Activated T-cell treated with anti-CD3 and anti-CD28 coated beads for 24 hours (primary cell): ENCODE measurements at regions not wholly inside any gene's neighbourhood (a gene's known extent, or its start where the extent isn't known, plus 50 kb on each side); places are given as distances from the start of the nearest gene placed in this dataset.
"Not testable (repeated sequence)": the region's sequence is repeated elsewhere in the genome, so short reads cannot be mapped to it uniquely, and the experiment has no call there.

Experiments
- DNase-seq: peaks from one replicate; pipeline ENCODE4 v3.0.0-alpha.2; 2020; ENCODE audit warnings: low read depth

DNA sequence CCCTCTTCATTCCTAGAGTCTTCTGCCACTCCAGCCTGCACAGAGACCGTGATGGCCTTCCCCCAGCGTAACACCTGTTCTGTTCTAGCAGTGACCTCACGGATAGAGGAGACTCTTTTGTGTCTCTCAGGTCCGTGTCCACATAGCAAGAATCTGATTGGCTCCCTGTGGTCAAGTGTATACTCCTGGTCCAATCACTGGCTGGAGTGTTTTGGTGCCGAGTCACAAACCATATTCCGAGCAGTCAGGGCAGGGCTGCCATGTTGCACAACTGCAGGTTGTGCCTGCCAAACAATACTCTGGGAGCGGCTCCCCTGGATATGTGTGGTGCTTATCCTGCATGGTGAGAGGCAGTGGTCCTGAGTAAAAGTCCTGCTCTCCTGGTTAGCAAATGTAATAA is 402.4 kb downstream of the KCNRG start:
- DNase-seq, result no peak

DNA sequence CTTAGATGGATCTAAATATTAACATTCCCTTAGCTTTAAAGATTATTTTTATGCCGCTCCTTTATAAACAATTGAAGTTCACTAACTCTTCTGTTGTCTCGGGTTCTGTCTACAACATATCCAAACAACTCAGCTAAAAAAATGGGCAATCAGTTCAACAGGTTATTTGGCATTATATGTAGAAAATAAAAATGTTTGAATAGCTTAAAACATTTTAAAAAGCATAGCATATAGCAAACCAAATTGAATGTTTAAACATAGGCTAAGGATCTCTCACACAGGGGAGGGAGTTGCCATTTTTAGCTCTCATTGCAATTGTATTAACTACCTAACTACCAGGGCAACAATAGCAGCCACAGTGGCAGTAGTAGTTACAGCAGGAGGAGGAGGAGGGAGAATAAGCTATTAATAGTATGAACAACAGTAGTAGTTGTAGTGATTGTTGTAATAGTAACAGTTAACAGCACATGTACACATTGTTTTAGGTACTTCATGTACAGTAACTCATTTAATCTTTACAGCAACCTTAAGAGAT is 404.2 kb downstream of the KCNRG start:
- no peak for DNase-seq

DNA sequence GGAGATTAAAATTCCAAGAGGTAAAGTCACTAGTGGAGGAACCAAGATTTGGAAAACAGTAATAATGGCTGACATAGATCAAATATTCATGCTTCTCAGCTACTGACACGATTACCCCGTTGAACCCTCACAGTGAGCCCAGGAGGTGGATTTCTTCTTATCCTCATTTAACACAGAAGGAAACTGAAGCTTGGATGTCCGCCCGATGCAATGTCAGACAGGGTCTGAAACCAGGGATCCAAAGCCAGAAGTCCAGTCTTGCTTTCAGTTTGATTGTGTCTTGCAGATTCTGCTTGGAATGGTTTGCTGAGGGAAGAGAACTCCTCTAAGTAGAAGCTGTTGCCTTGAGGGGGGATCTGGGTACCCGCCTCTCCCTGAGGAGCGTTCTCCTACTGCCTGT is 404.7 kb downstream of the KCNRG start:
- DNase-seq, result no peak

GRCh38 chr13:50420718-50421472 is 405.7 kb downstream of the KCNRG start:
- DNase-seq, result no peak

DNA sequence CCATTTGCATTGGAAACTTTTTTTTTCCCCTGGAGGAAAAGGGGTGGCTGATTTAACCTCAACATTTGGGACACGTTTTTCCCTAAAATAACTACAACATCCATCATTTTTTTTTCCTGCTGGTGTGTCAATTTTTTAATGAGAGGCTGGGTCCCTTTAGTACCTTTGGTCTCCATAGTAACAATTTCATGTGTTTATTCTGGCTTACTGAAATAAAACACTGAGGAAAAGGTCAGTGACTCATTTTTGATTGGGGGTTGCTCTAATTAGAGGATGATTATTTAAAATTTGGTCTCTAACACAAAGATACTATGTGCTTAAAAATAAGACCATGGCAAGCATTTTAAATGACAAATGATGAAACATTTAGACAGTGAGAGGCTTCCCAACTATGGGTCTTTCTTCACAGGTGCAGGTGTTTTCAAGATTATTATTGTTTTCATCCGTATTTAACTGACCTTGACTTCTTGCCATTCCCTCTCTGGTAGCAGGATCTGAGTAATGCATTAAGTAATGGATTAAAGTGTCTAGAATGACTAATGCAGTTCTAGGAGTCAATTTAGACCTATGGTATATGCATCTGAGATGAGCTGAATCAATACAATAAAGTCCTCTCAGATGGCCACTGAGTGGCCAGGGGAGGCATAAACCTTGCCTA is 406.4 kb downstream of the KCNRG start:
- DNase-seq, result no peak

DNA sequence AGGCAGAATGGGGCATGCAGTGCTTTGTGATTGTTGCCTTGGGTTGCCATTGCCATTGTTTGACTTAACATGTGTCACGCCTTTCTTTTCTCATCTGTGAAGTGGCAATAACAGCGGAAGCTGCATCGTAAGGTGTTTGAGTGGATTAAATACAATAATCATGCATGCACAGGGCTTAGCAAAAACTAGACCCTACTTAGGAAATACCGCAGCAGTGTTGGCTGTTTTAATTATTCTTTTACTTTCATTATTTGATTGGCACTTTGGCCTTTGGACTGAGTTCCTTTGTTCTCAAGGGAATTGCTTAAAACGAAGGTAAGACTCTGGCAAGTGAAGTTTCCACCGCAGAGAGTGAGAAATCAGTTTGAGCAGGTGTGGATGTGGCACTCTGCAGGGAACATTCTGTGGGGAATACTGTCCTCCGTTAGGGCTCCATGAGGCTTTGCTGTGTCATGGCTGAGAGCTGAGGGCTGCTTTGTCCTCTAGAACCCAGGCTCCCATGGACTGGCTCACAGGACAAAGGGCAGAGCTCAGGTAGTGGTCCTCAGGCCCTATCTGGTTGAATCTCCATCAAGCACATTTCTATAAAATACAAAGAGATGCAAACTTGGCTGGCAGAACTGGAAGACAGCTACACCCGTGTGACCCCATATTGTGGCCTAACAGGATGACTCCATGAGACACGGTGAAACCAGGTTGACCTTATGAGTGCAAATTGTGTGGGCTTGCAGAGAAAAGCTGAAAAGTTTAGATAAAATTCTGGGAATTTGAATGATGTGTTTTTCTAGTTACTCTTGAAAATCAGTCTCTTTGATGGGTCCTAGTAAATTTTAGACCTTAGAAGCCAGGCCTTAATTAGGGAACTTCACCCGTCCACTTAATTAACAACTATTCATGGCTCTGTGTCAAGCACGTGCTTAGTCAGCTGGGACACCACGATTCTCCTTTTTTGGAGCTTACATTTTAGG is 407.2 kb downstream of the KCNRG start:
- no peak for DNase-seq

DNA sequence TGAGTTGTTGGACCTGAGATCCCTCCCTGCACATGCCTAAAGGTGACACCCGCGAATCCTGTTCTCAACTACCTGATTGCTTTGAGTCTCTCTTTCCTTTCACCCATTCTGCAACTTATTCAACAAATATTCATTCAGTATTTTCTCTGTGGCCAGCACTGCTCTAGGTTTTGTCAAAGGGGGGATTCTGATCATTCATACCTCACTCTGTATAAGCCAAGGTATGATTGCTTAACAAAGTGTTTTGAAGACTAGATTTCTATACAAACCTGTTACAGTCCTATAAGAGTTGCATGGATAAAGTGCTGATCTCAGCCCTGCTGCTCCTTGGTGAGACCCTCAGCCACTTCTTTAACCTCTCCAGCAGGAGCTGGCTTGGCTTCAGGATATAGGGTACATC is 409.7 kb downstream of the KCNRG start:
- DNase-seq, result no peak

DNA sequence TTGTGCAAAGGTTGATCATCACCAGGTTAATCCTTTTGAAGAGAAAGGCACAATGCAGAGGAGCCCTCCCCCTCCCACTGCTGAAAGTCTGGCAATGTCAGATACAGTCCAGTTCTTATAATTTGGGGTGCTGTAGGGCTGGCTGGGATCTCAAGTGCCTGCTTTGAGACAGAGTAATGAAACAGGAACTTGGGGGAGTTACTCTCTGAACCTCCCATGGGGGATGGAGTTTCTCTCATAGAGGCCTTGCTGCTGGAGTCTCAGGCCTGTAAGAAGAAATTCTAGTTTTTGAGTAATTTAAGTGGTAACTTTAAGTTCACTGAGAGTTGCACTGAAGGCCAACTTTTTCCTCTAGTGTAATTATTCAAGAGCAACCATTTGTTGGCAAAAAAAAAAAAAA is 410.5 kb downstream of the KCNRG start:
- DNase-seq, result no peak

DNA sequence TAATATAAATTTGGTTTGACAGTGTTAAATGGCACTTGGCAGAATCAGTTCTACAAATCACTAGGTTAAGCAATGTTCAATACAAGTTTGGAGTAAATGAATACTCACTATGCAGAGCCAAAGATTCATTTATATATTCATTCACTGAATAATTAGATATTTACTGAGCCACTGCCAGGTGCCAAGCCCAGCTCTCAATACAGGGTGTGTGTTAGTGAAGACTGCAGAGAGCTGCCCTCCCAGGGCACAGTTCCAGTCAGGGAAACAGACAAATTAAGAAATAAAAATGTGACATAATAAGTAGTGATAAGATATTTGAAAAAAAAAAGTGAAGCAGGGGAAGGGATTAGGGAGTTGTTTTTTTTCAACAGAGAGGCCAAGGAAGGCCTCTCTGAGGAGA is 411.7 kb downstream of the KCNRG start:
- DNase-seq, result no peak

DNA sequence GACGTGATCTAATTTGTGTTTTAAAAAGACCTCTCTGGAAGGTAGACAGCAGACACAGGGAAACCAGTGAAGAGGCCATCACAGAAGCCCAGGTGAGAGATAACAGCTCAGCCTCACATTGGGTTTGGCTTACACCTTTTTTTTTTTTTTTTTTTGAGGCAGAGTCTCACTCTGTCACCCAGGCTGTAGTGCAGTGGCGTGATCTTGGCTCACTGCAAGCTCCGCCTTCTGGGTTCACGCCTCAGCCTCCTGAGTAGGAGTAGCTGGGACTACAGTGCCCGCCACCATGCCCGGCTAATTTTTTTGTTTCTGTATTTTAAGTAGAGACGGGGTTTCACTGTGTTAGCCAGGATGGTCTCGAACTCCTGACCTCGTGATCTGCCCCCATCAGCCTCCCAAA is 412.3 kb downstream of the KCNRG start:
- not testable (repeated sequence) for DNase-seq

DNA sequence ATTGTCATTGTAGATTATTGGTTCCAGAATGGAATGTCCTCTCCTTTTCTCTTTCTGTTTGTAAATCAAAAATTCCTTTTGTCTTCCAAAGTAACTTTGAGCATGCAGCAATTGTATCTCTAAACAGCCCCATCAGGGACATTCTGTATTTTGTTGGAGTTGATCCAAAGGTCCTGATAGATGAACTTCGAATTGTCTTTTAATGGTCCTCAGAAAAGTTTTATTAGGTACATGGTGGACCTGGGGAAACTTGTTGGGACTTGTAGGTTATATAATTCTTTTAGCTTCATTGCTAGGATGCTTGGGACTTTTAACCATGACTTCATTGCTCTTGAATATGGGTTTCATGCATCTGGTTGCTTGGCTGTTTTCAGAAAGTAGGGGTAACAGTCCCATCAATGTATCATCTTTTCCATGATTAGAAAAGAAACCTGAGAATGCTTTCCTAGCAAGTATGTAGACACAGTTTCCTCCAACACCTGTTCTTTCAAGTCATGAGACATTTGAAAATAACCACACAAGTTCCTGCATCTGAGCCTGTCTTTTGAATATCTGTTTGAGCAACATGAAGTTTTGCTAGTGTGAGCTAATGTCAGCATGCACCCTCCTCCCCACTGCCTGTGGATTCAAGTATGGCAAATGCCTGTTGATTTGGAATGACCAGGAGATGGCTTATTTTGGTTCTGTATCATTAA is 413.1 kb downstream of the KCNRG start:
- DNase-seq, result no peak

DNA sequence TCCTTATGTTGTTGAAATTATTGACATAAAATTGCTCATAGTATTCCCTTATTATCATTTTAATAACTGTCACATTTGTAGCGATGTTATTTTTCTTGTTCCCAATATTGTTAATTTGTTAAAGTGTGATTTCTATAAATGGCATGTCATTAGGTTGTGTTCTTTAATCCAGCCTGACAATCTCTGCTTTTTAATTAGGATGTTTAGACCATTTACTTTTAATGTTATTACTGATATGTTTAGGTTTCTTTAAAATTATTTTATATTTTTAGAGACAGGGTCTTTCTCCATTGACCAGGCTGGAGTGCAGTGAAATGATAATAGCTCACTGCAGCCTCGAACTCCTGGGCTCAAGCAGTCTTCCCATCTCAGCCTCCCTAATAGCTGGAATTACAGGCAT is 408.5 kb downstream of the DLEU7 start:
- DNase-seq, result no peak

GRCh38 chr13:50437252-50437651 is 406.2 kb downstream of the DLEU7 start:
- no peak for DNase-seq

DNA sequence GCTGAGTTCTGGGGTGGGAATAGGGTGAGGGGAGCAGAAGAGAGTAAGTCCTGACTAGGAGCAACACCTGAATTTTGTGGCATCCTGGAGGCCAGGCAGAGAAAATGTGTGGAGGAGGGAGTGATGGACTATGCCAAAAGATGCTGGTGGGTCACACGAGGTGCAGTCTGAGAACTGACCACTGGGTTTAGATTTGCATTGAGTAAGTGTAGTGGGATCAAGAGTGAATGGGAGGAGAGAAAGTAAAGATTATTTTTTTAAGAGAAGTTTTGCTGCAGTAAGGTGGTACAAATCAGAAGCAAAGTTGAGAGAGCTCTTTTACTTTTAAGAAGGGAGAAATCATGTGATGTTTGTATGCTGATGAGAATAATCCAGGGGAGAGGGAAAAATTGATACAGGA is 405.1 kb downstream of the DLEU7 start:
- DNase-seq, result no peak

- no peak for DNase-seq
Observed at GRCh38 chr13:50441130-50441529, 402.4 kb downstream of the DLEU7 start.

- no peak for DNase-seq
Observed at GRCh38 chr13:50444726-50445125, 398.8 kb downstream of the DLEU7 start.

DNA sequence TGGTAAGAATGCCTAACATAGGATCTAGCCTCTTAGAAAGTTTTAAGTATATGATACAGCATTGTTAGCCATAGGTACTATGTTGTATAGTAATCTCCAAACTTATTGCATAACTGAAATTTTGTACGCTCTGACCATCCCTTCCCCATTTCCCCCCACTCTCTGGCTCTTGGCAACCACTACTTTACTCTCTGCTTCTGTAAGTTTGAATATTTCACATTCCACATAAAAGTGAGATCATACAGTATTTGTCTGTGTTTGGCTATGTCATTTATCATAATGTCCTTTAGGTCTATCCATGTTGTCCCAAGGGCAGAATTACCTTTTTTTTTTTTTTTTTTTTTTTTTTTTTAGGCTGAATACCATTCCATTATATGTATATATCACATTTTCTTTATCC is 396.9 kb downstream of the DLEU7 start:
- no peak for DNase-seq

DNA sequence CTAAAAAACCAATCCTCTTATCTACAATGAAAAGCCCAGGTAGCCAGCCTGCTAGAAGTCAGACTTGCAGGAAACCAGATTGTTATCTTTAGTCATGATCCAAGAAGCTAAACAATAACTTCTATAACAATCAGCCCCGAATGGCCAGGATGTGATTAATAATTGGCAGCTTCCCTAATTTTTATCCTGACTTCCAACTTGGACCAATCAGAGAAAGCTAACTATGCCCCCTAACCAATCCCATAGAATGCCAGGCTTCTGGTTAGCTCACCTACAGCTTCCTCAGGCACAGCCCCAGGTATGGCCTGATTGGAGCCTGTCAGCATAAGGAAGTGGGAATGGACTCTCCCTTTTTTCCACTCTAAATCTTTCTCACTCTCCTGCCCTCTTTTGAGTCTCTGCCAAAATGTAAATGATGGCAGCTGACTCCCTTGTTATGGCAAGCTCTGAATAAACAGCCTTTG is 394.9 kb downstream of the DLEU7 start:
- DNase-seq, result no peak

GRCh38 chr13:50449465-50449864 is 394.0 kb downstream of the DLEU7 start:
- no peak for DNase-seq

GRCh38 chr13:50450279-50450678 is 393.2 kb downstream of the DLEU7 start:
- DNase-seq, result no peak

DNA sequence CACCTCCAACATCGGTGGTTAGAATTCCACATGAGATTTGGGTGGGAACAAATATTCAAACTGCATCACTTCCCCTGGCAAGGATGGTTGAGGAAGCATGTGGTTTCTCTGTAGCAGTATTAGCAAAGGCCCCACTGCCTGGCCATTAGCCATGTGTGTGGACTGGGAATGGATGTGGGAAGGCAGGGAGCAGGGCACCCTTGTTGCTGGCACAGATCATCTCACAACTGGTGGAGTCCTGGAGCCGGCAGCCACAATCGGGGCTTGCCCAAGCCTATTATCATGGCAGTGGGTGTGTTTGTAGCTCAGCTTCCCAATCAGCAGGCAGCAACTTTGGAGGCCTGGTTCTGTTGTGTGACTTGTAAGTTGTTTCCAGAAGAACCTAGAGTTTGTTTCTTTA is 391.9 kb downstream of the DLEU7 start:
- DNase-seq, result no peak

GRCh38 chr13:50452028-50452427 is 391.5 kb downstream of the DLEU7 start:
- DNase-seq, result no peak
